GM12891 (cell line): ENCODE measurements at regions not wholly inside any gene's neighbourhood (a gene's known extent, or its start where the extent isn't known, plus 50 kb on each side); places are given as distances from the start of the nearest gene placed in this dataset.

Experiments used
- POLR2A ChIP-seq: IDR thresholded peaks from 2 replicates; pipeline ENCODE4 v1.6.1; 2011; ENCODE audit warnings: low read depth, low read length, control low read depth
- TAF1 ChIP-seq: IDR thresholded peaks from 2 replicates; pipeline ENCODE4 v1.6.1; 2011; ENCODE audit warnings: low read depth, low read length, control low read depth

DNA sequence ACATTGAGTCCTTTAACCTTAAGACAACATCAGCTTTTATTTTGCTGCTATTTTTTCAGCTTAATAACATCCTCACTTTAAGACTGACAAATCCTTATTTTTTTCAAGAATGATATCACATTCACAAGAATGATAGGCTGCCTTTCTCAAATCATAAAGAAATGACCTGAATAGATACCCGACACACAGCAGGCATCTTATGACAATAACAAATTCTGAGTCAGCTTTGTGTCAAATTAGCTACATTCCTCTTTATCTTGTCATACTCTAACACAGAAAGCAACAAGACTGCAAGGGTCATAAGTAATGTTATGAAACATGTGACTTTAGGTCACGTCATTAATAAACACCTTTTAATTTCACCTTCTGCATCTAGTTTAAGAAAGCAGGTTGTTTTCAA, 2387.6 kb downstream of the PCDH7 start:
- TF ChIP-seq TAF1 (no peak), POLR2A (no peak)
